ENCODE measurements at regions not wholly inside any gene's neighbourhood (a gene's known extent, or its start where the extent isn't known, plus 50 kb on each side); places are given as distances from the start of the nearest gene placed in this dataset.
A peak's percentile ranks its signal among the peaks of the same experiment; 100 is the strongest.

DNA sequence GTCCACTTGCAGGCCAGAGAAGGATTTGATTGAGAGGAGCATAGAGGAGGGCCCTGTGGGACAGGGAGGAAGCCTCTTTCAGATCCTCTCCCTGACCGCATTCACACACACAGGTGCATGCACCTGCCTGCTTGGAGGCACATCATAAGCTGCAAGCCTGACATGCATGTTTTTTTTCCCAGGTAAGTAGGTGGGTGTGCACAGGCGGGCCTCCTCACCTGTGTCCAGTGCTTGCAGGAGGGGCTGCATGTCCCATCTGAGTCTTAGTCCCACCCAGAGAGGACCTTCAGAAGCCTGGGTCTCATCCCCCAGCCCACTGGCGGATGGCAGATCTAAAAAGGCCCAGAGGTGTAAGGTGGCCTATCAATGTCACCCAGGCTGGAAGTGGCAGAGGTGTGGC is 130.8 kb downstream of the TMEM132E start:
- no peak overlapping the region for H3K4me3 ChIP-seq (ENCODE audit: low read length)
- H3F3A ChIP-seq (ENCODE audit: insufficient read depth, low read length, poor library complexity, severe bottlenecking): no peaks in the 10 kb centered on the region
- no peaks in the 10 kb centered on the region for H4K20me1 ChIP-seq (ENCODE audit: insufficient read depth)
- peak overlapping the region; percentile 38 for H3K9ac ChIP-seq (ENCODE audit: low read length)
- H3K9me2 ChIP-seq (ENCODE audit: insufficient read depth, low read length): no peaks in the 10 kb centered on the region
- no peaks in the 10 kb centered on the region for H3K9me3 ChIP-seq (ENCODE audit: low read length)
- H3K36me3 ChIP-seq (ENCODE audit: insufficient read depth, low read length): no peaks in the 10 kb centered on the region
- H2AFZ ChIP-seq (ENCODE audit: low read depth, low read length): no peak overlapping the region
- no peaks in the 10 kb centered on the region for H3K27me3 ChIP-seq (ENCODE audit: insufficient read depth, low read depth, low read length)
- no peak overlapping the region for H3K4me2 ChIP-seq (ENCODE audit: low read length)
- H3K27ac ChIP-seq (ENCODE audit: low read length): peak overlapping the region; percentile 73
- TF ChIP-seq EP300 (conservative IDR thresholded peaks at IDR 0.05; ENCODE audit: poor library complexity, severe bottlenecking) (no peak), POLR2AphosphoS5 (IDR thresholded peaks at IDR 0.05) (no peak), RAD21 (conservative IDR thresholded peaks at IDR 0.05) (no peak), EZH2 (IDR thresholded peaks at IDR 0.05; ENCODE audit: borderline replicate concordance, insufficient read depth, low read length, poor library complexity, severe bottlenecking) (no peak), MXI1 (conservative IDR thresholded peaks at IDR 0.05; ENCODE audit: poor library complexity, severe bottlenecking) (no peak), TAF1 (IDR thresholded peaks at IDR 0.05; ENCODE audit: low read depth) (no peak), SMC3 (conservative IDR thresholded peaks at IDR 0.05; ENCODE audit: poor library complexity) (no peak)
- TF ChIP-seq, protein P1, sequence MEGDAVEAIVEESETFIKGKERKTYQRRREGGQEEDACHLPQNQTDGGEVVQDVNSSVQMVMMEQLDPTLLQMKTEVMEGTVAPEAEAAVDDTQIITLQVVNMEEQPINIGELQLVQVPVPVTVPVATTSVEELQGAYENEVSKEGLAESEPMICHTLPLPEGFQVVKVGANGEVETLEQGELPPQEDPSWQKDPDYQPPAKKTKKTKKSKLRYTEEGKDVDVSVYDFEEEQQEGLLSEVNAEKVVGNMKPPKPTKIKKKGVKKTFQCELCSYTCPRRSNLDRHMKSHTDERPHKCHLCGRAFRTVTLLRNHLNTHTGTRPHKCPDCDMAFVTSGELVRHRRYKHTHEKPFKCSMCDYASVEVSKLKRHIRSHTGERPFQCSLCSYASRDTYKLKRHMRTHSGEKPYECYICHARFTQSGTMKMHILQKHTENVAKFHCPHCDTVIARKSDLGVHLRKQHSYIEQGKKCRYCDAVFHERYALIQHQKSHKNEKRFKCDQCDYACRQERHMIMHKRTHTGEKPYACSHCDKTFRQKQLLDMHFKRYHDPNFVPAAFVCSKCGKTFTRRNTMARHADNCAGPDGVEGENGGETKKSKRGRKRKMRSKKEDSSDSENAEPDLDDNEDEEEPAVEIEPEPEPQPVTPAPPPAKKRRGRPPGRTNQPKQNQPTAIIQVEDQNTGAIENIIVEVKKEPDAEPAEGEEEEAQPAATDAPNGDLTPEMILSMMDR (IDR thresholded peaks at IDR 0.05; ENCODE audit: poor library complexity, severe bottlenecking): no peak
- TF ChIP-seq, protein P2, sequence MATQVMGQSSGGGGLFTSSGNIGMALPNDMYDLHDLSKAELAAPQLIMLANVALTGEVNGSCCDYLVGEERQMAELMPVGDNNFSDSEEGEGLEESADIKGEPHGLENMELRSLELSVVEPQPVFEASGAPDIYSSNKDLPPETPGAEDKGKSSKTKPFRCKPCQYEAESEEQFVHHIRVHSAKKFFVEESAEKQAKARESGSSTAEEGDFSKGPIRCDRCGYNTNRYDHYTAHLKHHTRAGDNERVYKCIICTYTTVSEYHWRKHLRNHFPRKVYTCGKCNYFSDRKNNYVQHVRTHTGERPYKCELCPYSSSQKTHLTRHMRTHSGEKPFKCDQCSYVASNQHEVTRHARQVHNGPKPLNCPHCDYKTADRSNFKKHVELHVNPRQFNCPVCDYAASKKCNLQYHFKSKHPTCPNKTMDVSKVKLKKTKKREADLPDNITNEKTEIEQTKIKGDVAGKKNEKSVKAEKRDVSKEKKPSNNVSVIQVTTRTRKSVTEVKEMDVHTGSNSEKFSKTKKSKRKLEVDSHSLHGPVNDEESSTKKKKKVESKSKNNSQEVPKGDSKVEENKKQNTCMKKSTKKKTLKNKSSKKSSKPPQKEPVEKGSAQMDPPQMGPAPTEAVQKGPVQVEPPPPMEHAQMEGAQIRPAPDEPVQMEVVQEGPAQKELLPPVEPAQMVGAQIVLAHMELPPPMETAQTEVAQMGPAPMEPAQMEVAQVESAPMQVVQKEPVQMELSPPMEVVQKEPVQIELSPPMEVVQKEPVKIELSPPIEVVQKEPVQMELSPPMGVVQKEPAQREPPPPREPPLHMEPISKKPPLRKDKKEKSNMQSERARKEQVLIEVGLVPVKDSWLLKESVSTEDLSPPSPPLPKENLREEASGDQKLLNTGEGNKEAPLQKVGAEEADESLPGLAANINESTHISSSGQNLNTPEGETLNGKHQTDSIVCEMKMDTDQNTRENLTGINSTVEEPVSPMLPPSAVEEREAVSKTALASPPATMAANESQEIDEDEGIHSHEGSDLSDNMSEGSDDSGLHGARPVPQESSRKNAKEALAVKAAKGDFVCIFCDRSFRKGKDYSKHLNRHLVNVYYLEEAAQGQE (IDR thresholded peaks at IDR 0.05; ENCODE audit: borderline replicate concordance): no peak
- H3K79me2 ChIP-seq (replicated peaks; ENCODE audit: insufficient read depth, low read length): no peaks in the 10 kb centered on the region

- no peaks in the 10 kb centered on the region for H3K9me3 ChIP-seq (ENCODE audit: low read length)
- H3K9ac ChIP-seq (ENCODE audit: low read length): peak overlapping the region; percentile 38
- no peaks in the 10 kb centered on the region for H3F3A ChIP-seq (ENCODE audit: insufficient read depth, low read length, poor library complexity, severe bottlenecking)
- H2AFZ ChIP-seq (ENCODE audit: low read depth, low read length): peak overlapping the region; percentile 35
- H4K20me1 ChIP-seq (ENCODE audit: insufficient read depth): no peaks in the 10 kb centered on the region
- TF ChIP-seq SMC3 (conservative IDR thresholded peaks at IDR 0.05; ENCODE audit: poor library complexity): no peak
- TF ChIP-seq TAF1 (IDR thresholded peaks at IDR 0.05; ENCODE audit: low read depth): no peak
- no peak for TF ChIP-seq RAD21 (conservative IDR thresholded peaks at IDR 0.05)
- no peak for TF ChIP-seq EZH2 (IDR thresholded peaks at IDR 0.05; ENCODE audit: borderline replicate concordance, insufficient read depth, low read length, poor library complexity, severe bottlenecking)
- TF ChIP-seq EP300 (conservative IDR thresholded peaks at IDR 0.05; ENCODE audit: poor library complexity, severe bottlenecking): peak; percentile 67
- TF ChIP-seq, protein P2 (IDR thresholded peaks at IDR 0.05; ENCODE audit: borderline replicate concordance): peak; percentile 71
- peak; percentile 17 for TF ChIP-seq MXI1 (conservative IDR thresholded peaks at IDR 0.05; ENCODE audit: poor library complexity, severe bottlenecking)
- TF ChIP-seq, protein P1 (IDR thresholded peaks at IDR 0.05; ENCODE audit: poor library complexity, severe bottlenecking): no peak
- TF ChIP-seq POLR2AphosphoS5 (IDR thresholded peaks at IDR 0.05): peak; percentile 21
- H3K27me3 ChIP-seq (ENCODE audit: insufficient read depth, low read depth, low read length): peaks cover 6% of the 10 kb centered on the region
- H3K9me2 ChIP-seq (ENCODE audit: insufficient read depth, low read length): no peaks in the 10 kb centered on the region
- H3K36me3 ChIP-seq (ENCODE audit: insufficient read depth, low read length): no peaks in the 10 kb centered on the region
- H3K27ac ChIP-seq (ENCODE audit: low read length): peak overlapping the region; percentile 73
- peak overlapping the region; percentile 50 for H3K4me3 ChIP-seq (ENCODE audit: low read length)
- peak overlapping the region; percentile 60 for H3K4me2 ChIP-seq (ENCODE audit: low read length)
- no peaks in the 10 kb centered on the region for H3K79me2 ChIP-seq (replicated peaks; ENCODE audit: insufficient read depth, low read length)
Measured at GRCh38 chr17:34709158-34709754, 129.9 kb downstream of the TMEM132E start.

Data from neural cell (in vitro differentiated cells).